COLO668 (cell line): ENCODE measurements at regions not wholly inside any gene's neighbourhood (a gene's known extent, or its start where the extent isn't known, plus 50 kb on each side); places are given as distances from the start of the nearest gene placed in this dataset.

Experiments
- DNase-seq: peaks from one replicate; lab custom pipeline; 2025; ENCODE audit not compliant: unreplicated experiment; lab: John Stamatoyannopoulos, UW

DNA sequence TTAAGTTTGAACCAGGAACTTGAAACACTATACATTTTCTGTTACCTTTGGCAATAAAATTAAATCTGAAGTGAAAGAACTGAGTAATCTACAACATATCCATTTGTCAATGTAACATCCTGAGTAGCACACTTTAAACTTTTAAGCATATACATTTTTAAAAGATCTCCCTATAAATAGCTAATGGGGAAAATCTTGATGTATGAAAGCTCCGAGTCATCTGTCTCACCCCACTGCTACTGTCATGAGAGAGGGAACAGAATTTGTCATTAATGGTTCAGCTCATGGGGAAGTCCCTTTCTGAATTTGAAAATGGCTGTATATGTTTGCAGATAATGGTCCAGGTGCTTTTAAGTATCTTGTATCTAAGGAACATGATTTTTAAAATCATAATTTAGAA, 55.2 kb upstream of the NOX3 start:
- DNase-seq: no peak

- no peak for DNase-seq
These were observed 54.3 kb upstream of the NOX3 start for GRCh38 chr6:155509743-155510475.

- no peak for DNase-seq
These were observed 50.0 kb upstream of the NOX3 start for GRCh38 chr6:155505608-155505989.
